ENCODE measurements at regions not wholly inside any gene's neighbourhood (a gene's known extent, or its start where the extent isn't known, plus 50 kb on each side); places are given as distances from the start of the nearest gene placed in this dataset.

DNA sequence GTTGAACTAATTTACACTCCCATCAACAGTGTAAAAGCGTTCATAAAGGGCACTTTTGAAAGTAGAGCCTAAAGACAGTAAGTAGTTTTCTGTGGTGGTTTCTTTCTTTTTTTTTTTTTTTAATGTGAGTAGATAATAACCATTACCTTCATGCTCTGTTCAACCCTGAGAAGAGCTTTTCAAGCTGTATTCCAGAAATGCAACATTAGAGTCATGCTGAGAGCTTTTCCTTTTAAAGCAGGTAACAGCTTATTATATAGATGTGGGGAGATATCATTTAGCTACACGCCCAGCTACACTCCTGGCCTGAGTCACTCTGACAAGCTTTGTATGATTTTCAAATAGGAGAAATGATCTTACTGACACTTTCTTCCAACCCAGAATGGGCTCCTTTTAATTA lies 96.2 kb upstream of the ARHGEF26 start:
- no peak overlapping the region for H3K4me3 Mint-ChIP-seq
- ATAC-seq (ENCODE audit: low read depth in 2 of 2) (no peak), DNase-seq (no peak)
- H3K9me3 Mint-ChIP-seq, result peaks cover 0 to 2% (median 0%) of the 10 kb centered on the region in 7 donors
- no peaks in the 10 kb centered on the region for H3K4me1 Mint-ChIP-seq
- no peaks in the 10 kb centered on the region for H3K27me3 Mint-ChIP-seq
- no peaks in the 10 kb centered on the region for H3K36me3 Mint-ChIP-seq
- no peak overlapping the region for H3K27ac Mint-ChIP-seq

DNA sequence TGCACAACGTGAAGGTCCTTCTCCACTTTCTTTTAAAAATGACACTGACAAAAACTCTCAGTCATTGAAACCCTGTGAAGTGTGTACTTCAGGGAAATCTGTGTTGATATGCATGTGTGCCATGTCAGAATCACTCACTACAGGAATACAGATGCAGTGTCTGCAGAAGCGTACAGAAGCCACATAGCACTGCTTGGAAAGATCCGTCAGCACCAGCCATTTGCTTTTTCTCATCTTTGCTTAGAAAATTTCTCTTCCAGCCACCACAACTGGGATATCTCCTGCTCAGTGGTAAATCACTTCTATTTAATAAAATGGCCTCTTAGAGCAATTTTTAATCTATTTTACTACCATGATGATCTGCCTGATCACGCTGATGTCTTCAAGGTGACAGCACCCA lies 91.3 kb upstream of the ARHGEF26 start:
- Mint-ChIP-seq H3K36me3 (no peaks in the 10 kb centered on the region), H3K27me3 (no peaks in the 10 kb centered on the region), H3K4me3 (no peak overlapping the region), H3K4me1 (no peaks in the 10 kb centered on the region), H3K9me3 (no peaks in the 10 kb centered on the region), H3K27ac (peak overlapping the region in 1 of 6 donors; percentile 7)
- ATAC-seq (ENCODE audit: low read depth in 2 of 2) (no peak), DNase-seq (no peak)

DNA sequence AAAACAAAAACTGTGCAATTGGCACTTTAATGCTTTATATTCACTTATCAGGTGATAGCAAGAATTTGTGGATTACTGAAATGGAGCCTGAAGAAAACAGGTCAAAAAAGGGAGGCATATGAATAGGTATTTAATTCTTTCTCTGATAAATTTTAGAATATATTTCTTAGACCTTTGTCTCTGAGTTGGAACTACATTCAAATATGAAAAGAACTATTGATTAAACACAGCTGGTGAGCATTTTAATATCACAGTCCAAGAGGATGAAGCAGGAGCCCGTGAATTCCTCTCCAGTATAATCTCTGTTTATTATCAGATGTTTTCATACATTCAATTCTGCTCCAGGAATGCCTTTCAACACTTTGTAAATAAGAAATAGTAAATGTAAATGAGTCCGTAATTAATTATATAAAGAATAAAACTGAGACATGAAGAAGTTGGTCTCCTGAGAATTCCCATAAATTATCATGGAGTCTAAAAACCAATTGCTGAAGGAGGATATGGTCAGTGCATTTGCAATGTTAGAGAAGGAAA lies 86.3 kb upstream of the ARHGEF26 start:
- Mint-ChIP-seq H3K27ac (no peak overlapping the region), H3K4me1 (no peaks in the 10 kb centered on the region), H3K36me3 (no peaks in the 10 kb centered on the region), H3K9me3 (peaks cover 0 to 3% (median 0%) of the 10 kb centered on the region in 7 donors), H3K4me3 (no peak overlapping the region), H3K27me3 (no peaks in the 10 kb centered on the region)
- DNase-seq, result no peak
- no peak for ATAC-seq (ENCODE audit: low read depth in 2 of 2)

DNA sequence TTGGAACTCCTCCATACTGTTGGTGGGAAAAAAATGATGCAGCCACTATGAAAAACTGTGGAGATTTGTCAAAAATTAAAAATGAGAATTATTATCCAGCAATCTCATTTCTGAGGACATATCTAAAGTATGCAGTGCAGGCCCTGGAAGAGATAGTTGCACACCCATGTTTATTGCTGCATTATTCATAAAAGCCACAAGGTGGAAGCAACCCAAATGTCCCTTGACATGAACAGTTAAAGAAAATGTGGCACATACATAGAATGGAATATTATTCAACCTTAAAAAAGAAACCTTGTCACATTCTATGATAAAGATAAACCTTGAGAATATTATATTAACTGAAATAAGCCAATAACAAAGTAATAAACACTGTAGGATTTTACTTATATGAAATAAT lies 80.9 kb upstream of the ARHGEF26 start:
- peaks cover 0 to 3% (median 0%) of the 10 kb centered on the region in 7 donors for H3K9me3 Mint-ChIP-seq
- ATAC-seq (ENCODE audit: low read depth in 2 of 2) (no peak), DNase-seq (no peak)
- H3K27ac Mint-ChIP-seq, result no peak overlapping the region
- H3K4me1 Mint-ChIP-seq, result no peaks in the 10 kb centered on the region
- no peaks in the 10 kb centered on the region for H3K36me3 Mint-ChIP-seq
- H3K4me3 Mint-ChIP-seq, result no peak overlapping the region
- H3K27me3 Mint-ChIP-seq, result no peaks in the 10 kb centered on the region

DNA sequence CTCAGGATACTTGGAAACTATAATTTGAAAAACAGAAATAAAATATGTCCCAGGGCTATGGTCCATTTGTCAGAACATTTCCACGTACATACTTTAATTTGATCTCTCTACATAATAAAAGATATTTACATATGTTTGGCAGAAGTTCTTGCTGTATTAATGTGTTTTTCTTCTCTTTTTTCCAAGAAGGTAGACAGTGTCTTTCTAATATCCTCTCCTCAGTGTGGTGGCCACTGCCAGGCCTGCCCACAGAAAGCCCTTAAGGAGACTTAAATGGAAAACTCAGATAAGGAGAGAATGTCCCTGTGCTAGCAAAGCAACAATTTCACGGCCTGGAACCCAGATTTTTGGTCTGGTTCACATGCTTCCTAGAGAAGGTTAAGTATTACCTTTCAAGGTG lies 76.5 kb upstream of the ARHGEF26 start:
- no peaks in the 10 kb centered on the region for H3K4me1 Mint-ChIP-seq
- no peak overlapping the region for H3K4me3 Mint-ChIP-seq
- no peaks in the 10 kb centered on the region for H3K36me3 Mint-ChIP-seq
- ATAC-seq (ENCODE audit: low read depth in 2 of 2) (no peak), DNase-seq (no peak)
- H3K27me3 Mint-ChIP-seq, result peaks cover 0 to 5% (median 0%) of the 10 kb centered on the region in 3 donors
- no peak overlapping the region for H3K27ac Mint-ChIP-seq
- no peaks in the 10 kb centered on the region for H3K9me3 Mint-ChIP-seq

DNA sequence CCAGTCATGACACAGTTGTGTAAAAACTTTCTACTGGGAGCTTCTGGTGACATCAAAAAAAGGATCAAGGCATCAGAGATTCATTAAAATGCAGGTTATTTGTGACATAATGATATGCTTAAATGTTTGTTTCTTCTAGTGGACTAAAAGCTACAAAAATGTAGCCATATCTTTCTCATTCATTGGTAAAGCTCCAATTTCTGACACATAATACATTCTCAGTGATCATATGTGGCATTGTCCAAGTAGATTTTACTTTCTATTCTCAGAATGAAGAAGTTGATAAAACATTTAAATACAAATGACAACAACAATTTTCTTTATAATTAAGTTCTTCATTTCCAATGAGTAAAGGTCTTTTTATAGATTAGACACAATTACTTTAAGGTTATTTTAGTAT lies 71.0 kb upstream of the ARHGEF26 start:
- H3K27me3 Mint-ChIP-seq, result peaks cover 0 to 5% (median 0%) of the 10 kb centered on the region in 3 donors
- no peak overlapping the region for H3K4me3 Mint-ChIP-seq
- H3K9me3 Mint-ChIP-seq, result peaks cover 0 to 8% (median 0%) of the 10 kb centered on the region in 7 donors
- no peak overlapping the region for H3K27ac Mint-ChIP-seq
- DNase-seq (no peak), ATAC-seq (ENCODE audit: low read depth in 2 of 2) (no peak)
- no peaks in the 10 kb centered on the region for H3K4me1 Mint-ChIP-seq
- H3K36me3 Mint-ChIP-seq, result no peaks in the 10 kb centered on the region

DNA sequence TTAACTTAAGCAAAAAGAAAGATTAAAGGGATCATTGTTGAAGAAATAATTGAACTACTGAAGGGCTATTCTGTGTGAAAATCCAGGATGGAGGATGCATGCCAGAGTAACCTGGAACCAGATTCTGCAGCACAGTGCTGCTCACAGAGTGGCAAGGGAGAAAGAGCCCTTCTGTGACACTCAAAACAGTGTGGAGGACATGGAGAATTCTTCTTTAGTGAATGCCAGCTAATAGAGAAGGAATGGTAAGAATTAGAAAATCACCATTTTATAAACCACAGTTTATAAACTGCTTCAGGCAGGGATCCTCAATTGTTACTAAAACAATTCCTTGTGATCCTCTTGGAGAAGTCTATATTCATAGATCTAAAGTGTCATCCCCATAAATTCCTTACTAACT lies 70.4 kb upstream of the ARHGEF26 start:
- peaks cover 0 to 5% (median 0%) of the 10 kb centered on the region in 3 donors for H3K27me3 Mint-ChIP-seq
- peaks cover 0 to 8% (median 0%) of the 10 kb centered on the region in 7 donors for H3K9me3 Mint-ChIP-seq
- no peak for DNase-seq
- H3K4me3 Mint-ChIP-seq, result no peak overlapping the region
- H3K36me3 Mint-ChIP-seq, result no peaks in the 10 kb centered on the region
- peak overlapping the region in 1 of 6 donors; percentile 34 for H3K27ac Mint-ChIP-seq
- ATAC-seq (ENCODE audit: low read depth in 2 of 2), result no peak
- no peaks in the 10 kb centered on the region for H3K4me1 Mint-ChIP-seq

DNA sequence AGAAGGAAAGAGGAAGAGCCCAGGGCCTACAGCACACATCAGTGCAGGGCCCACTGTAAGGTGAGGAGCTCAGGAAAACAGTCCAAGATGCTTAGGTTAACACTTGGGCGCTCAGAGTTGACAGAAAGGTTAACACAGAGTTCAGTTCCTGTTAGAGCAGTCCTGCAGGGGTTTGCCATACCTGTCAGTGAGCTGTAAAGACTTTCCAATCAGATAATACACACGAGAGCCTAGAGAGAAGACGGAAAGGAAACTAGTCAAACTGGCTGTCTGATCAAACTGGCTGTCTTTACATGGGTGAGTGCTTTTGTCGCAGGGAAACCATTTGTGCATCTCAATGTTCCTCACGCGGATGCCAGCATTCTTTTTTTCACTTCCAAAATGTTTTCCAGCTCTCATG lies 61.4 kb upstream of the ARHGEF26 start:
- Mint-ChIP-seq H3K4me1 (no peaks in the 10 kb centered on the region), H3K27ac (no peak overlapping the region), H3K4me3 (no peak overlapping the region), H3K9me3 (peaks cover 0 to 4% (median 0%) of the 10 kb centered on the region in 7 donors), H3K27me3 (no peaks in the 10 kb centered on the region), H3K36me3 (no peaks in the 10 kb centered on the region)
- DNase-seq (no peak), ATAC-seq (ENCODE audit: low read depth in 2 of 2) (no peak)

DNA sequence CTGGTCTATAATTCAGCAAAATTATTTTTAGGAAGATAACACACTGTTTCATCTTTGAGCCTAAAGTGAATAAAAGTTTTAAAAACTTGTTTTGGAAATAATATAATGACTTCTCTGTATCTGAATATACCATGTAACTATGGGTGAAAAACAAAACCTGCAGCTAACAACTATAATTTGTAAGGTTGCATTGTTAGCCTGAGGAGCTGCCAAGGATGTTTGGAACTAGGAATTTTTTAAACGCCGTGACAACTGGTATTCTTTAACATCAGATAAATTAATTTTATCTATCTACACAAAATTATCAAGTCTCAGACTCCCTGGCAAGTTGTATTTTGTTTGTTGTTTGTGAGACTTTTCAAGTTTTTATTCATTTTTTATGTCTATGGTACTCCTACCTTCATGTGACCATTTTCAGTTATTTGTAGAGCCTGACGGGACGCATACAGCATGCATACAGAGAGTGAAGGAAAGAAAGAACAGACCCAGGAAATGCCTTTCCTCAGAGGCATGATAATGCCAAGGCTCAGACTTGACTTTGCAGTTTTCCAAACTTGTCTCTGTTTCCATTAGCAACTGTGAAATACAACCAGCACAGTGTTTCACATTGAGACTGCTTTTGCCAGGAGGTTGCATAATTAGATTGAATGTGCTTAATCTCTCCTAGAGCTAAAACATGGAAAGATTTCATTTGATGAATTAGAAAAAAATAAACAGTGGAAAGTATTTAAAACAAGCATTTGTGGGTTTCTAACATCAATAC lies 60.8 kb upstream of the ARHGEF26 start:
- ATAC-seq (ENCODE audit: low read depth in 2 of 2) (no peak), DNase-seq (no peak)
- H3K36me3 Mint-ChIP-seq, result no peaks in the 10 kb centered on the region
- H3K9me3 Mint-ChIP-seq, result peaks cover 0 to 4% (median 0%) of the 10 kb centered on the region in 7 donors
- H3K27ac Mint-ChIP-seq, result peak overlapping the region in 1 of 6 donors; percentile 9
- H3K4me1 Mint-ChIP-seq, result no peaks in the 10 kb centered on the region
- no peaks in the 10 kb centered on the region for H3K27me3 Mint-ChIP-seq
- H3K4me3 Mint-ChIP-seq, result no peak overlapping the region

DNA sequence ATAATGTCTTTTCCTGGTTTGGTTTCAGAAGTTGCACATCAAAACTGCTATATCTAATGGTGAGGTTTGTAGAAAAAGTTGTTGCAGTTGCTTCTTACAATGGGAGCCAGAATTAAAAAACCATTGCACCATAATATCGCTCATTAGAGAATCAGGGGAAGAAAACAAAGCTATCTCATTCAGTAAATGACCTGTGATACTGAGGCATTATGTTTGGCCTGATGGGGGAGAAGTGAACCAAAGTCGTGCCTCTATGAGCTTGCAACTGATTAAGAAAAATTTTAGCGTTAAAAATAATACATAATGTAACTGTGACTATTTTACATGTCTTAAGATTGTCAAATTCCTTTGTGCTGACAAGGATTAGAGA lies 60.2 kb upstream of the ARHGEF26 start:
- Mint-ChIP-seq H3K4me3 (no peak overlapping the region), H3K27ac (no peak overlapping the region), H3K4me1 (no peaks in the 10 kb centered on the region), H3K36me3 (no peaks in the 10 kb centered on the region), H3K9me3 (peaks cover 0 to 4% (median 0%) of the 10 kb centered on the region in 7 donors), H3K27me3 (no peaks in the 10 kb centered on the region)
- ATAC-seq (ENCODE audit: low read depth in 2 of 2) (no peak), DNase-seq (no peak)

DNA sequence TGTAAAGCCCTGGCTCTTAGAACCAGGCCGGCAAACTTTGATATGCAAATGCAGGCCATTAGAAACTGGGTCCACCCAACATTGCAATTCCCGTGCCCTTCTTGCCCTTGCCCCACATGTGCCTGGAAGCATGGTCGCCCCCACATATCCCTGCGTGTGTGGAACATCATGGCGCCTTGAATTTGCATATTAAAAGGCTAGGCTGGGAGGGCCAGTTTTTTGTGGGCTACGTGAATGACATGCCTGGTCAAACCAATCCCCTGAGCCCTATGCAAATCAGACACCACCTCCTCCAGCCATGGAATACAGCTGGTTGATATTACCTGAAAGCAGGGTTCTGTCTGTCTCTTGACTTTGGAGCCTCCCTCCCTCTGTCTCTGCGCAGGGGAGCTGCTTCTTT lies 58.7 kb upstream of the ARHGEF26 start:
- DNase-seq, result no peak
- Mint-ChIP-seq H3K27ac (no peak overlapping the region), H3K4me3 (no peak overlapping the region), H3K36me3 (no peaks in the 10 kb centered on the region), H3K4me1 (no peaks in the 10 kb centered on the region), H3K9me3 (peaks cover 0 to 4% (median 0%) of the 10 kb centered on the region in 7 donors), H3K27me3 (no peaks in the 10 kb centered on the region)
- ATAC-seq (ENCODE audit: low read depth in 2 of 2), result no peak

DNA sequence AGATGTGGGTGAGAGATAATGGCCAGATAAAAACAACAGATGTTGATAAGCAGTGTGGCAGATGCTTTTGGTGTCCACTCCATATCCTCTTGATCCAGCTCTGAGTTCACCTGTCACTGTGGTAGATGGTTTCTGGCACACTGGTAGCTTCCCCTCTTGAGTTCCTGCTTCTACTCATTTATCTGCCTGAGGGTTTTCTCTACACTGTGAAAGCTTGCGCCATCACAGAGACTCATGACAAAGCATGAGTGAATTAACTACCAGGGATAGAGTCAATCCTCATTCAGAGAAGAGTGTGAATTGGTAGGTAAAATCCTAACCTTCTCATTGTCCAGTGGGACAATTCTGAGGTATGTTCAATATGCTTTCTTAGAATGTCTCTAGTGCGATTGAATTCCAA lies 50.0 kb upstream of the ARHGEF26 start:
- Mint-ChIP-seq H3K27me3 (no peaks in the 10 kb centered on the region), H3K9me3 (peaks cover 0 to 13% (median 8%) of the 10 kb centered on the region in 7 donors)
- no peak for DNase-seq

More for the DNA sequence above, 50.0 kb upstream of the ARHGEF26 start:
- no peak overlapping the region for H3K27ac Mint-ChIP-seq
- H3K36me3 Mint-ChIP-seq, result no peaks in the 10 kb centered on the region
- no peak for ATAC-seq (ENCODE audit: low read depth in 2 of 2)
- no peak overlapping the region for H3K4me3 Mint-ChIP-seq
- no peaks in the 10 kb centered on the region for H3K4me1 Mint-ChIP-seq
